Fibroblast of lung (primary cell): ENCODE measurements at regions not wholly inside any gene's neighbourhood (a gene's known extent, or its start where the extent isn't known, plus 50 kb on each side); places are given as distances from the start of the nearest gene placed in this dataset.

Experiments
- CTCF ChIP-seq, 2 donors: IDR thresholded peaks in 1 of 2; conservative IDR thresholded peaks in 1 of 2; 1 replicate in 1 of 2; 2 replicates in 1 of 2; pipeline ENCODE4 v1.5.1; 2011 to 2012; ENCODE audit warnings: low read length in 2 of 2, control low read depth in 1 of 2, inconsistent platforms in 1 of 2, low read depth in 1 of 2, mild to moderate bottlenecking in 1 of 2
- EZH2 ChIP-seq: IDR thresholded peaks from 2 replicates; pipeline ENCODE4 v1.5.1; 2012; ENCODE audit warnings: low read length, control low read depth, mild to moderate bottlenecking; ENCODE audit errors: missing control alignments

DNA sequence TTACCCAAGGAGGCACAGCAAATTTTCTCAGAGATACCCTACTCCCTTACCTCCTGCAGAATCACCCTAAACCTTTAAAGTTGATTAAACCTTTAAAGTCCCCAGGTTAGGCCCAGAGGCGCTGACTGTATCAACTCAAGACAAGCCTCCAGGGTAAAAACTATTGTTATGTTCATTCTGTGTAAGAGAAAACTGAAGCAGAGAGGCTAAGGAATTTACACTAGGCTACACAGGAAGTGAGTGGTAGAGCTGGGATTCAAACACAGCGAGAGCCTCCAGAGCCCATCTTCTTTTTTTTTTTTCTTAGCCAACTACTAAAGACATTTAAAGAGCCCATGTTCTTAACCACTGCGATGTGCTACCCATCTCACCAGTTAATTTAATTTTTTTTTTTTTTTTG, 56.3 kb upstream of the GRK3 start:
- no peak for TF ChIP-seq CTCF (conservative IDR thresholded peaks at IDR 0.05 in 1 of 2, IDR thresholded peaks at IDR 0.05 in 1 of 2; ENCODE audit: low read depth in 1 of 2, low read length in 2 of 2)
- no peak for TF ChIP-seq EZH2
